Retinal pigment epithelial cell (primary cell): ENCODE measurements at regions not wholly inside any gene's neighbourhood (a gene's known extent, or its start where the extent isn't known, plus 50 kb on each side); places are given as distances from the start of the nearest gene placed in this dataset.
A peak's percentile ranks its signal among the peaks of the same experiment; 100 is the strongest.
"Not testable (repeated sequence)": the region's sequence is repeated elsewhere in the genome, so short reads cannot be mapped to it uniquely, and the experiment has no call there.

Experiments
- DNase-seq: peaks from one replicate; pipeline ENCODE4 v3.0.0-alpha.2; 2010; ENCODE audit warnings: low read depth
- H3K4me3 ChIP-seq: 2 replicates; pipeline ENCODE4 v1.5.1; 2011; ENCODE audit warnings: mild to moderate bottlenecking, low read length, control low read depth, moderate library complexity
- TF ChIP-seq, protein P1 (sequence below): conservative IDR thresholded peaks from 2 replicates; pipeline ENCODE4 v1.5.1; 2011; ENCODE audit warnings: low read depth, low read length, control low read depth, inconsistent platforms

DNA sequence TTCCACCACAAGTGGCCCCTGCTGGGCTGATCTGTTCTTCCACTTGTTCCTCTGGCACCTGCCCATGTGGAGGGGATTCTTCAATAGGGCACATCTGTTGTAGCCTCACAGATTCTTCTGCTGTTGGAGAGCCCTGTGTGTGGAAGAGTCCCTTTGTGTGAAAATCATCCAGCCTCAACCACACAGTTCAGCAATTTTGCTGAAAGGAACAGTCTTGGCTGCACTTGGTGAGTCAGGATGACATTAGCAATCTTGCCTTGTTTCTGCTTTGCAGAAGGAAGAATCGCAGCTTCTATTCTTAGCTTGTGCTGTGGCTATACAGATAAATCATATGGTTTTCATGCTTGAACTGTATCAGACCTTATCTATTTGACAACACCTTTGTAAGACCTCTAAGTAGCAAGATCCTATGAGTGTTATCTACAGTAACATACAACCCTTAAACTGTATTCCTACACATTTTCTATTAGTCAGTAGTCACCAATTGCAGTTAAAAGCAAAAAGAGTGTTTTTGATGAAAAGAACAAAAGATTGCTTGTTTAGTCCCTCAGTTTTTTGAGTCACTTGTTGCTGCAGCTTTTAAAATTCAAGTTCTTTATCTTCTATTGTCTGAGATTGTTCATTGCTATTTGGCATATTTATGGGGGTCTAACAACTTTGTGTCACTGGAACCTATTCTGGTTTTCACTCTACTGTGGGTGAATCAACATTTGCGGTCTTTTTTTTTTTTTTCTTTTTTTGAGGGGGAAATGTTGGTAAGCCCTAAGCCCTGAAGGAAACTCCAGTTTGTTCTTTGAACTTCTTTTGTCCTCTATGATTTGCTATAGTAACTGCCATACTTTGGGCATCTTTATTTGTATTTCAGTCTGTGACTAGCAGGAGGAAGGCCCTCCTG is 231.6 kb downstream of the TFAP2B start:
- DNase-seq: no peak
- TF ChIP-seq, protein P1, sequence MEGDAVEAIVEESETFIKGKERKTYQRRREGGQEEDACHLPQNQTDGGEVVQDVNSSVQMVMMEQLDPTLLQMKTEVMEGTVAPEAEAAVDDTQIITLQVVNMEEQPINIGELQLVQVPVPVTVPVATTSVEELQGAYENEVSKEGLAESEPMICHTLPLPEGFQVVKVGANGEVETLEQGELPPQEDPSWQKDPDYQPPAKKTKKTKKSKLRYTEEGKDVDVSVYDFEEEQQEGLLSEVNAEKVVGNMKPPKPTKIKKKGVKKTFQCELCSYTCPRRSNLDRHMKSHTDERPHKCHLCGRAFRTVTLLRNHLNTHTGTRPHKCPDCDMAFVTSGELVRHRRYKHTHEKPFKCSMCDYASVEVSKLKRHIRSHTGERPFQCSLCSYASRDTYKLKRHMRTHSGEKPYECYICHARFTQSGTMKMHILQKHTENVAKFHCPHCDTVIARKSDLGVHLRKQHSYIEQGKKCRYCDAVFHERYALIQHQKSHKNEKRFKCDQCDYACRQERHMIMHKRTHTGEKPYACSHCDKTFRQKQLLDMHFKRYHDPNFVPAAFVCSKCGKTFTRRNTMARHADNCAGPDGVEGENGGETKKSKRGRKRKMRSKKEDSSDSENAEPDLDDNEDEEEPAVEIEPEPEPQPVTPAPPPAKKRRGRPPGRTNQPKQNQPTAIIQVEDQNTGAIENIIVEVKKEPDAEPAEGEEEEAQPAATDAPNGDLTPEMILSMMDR: no peak
- H3K4me3 ChIP-seq: no peak overlapping the region

DNA sequence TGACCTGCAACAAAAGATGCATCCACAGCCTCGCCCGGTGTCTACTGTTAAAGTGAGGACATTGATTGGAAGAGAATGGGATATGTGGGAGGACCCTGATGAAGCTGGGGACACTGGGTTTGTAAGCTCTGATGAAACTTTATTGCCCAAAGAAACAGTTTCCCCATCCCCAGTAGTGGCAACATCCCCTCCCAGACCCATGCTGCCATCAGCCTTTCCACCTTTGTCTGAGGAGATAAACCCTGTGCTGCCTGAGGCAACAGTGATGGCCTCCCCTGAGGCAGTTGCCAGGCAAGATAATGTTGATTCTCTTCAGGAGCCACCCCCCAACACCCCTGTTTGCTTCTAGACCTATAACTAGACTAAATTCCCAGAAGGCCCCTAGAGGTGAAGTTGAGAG is 234.0 kb downstream of the TFAP2B start:
- not testable (repeated sequence) for H3K4me3 ChIP-seq, DNase-seq

GRCh38 chr6:51055316-51055715 is 236.6 kb downstream of the TFAP2B start:
- not testable (repeated sequence) for DNase-seq, H3K4me3 ChIP-seq

GRCh38 chr6:51057296-51057695 is 238.6 kb downstream of the TFAP2B start:
- DNase-seq: no peak
- H3K4me3 ChIP-seq: no peak overlapping the region
- TF ChIP-seq, protein P1: no peak

GRCh38 chr6:51060262-51060762 is 241.6 kb downstream of the TFAP2B start:
- TF ChIP-seq, protein P1: no peak
- no peak overlapping the region for H3K4me3 ChIP-seq
- DNase-seq: no peak

DNA sequence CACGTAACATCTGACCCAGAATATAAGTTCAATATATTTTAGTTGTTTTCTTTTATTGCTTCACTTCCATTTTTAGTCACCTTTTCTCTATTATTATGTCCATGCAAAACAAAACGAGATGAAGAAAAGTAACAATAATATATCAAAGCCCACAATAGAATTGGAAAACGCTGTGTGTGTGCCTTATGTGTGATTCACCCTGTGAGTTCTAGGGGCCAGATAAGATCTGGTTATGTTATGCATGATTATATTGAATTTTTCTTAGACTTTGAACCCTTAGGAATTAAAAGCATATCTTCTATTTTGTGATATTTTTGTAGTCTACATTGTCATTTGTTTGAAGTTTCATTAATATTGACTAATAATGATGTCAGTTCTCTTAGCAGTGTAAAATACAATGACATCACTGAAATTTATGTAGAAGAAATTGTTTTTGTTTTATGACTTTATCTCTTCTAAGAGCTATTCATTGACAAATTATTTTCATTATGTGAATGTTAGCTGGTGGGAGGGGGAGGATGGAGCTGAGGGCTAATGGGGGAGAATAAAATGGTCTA is 243.6 kb downstream of the TFAP2B start:
- TF ChIP-seq, protein P1: no peak
- no peak for DNase-seq
- H3K4me3 ChIP-seq: no peak overlapping the region

- peak; percentile 62 for DNase-seq
- TF ChIP-seq, protein P1: no peak
- H3K4me3 ChIP-seq: no peak overlapping the region
Measured at GRCh38 chr6:51077821-51078518, 259.3 kb downstream of the TFAP2B start.
